D341Med (cell line): ENCODE measurements at regions not wholly inside any gene's neighbourhood (a gene's known extent, or its start where the extent isn't known, plus 50 kb on each side); places are given as distances from the start of the nearest gene placed in this dataset.
"Not testable (repeated sequence)": the region's sequence is repeated elsewhere in the genome, so short reads cannot be mapped to it uniquely, and the experiment has no call there.

Source experiments
- DNase-seq: peaks from one replicate; pipeline ENCODE4 v3.0.0; 2012; ENCODE audit warnings: low spot score

DNA sequence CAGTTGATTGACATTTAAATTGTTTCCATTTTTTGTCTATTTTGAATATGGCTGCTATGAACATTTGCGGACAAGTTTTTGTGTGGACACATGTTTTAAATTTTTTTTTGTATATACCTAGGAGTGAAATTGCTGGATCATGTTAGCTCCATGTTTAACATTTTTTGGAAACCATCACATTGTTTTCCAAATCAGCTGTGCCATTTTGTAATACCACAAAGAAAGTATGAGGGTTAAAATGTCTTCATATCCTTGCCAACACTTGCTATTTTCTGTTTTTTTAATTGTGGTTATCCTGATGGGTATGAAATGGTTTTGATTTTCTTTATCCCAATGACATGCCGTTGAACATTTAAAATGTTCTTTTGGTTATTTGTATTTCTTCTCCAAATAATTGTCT is 52.1 kb downstream of the CARTPT start:
- DNase-seq: no peak

DNA sequence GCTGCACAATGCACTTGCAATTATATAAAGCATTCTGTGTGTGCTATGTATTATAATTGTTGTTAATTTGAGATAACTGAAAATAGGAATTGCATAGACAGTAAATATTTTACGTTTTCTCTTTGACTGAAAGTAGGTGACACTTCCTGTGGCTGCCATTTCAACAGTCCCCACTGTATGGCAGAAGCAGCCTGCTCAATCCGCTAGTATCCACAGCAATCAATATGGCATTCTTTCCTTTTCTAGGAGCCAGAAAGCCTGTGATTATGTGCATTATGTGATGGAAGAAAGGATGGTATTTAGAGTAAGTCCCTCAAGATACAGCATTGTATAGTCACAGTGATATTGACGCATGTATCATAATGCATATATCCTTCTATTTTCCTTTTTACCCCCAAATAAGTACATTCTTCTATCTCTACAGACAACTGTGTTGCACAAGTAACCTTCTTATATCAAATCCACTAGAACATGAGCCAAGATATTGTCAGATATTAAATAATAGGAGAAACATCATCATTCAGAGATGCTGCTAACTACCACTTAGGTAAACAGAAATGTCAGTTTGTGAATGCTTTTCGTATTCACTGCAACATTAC is 59.7 kb downstream of the CARTPT start:
- peak; percentile 59 for DNase-seq

DNA sequence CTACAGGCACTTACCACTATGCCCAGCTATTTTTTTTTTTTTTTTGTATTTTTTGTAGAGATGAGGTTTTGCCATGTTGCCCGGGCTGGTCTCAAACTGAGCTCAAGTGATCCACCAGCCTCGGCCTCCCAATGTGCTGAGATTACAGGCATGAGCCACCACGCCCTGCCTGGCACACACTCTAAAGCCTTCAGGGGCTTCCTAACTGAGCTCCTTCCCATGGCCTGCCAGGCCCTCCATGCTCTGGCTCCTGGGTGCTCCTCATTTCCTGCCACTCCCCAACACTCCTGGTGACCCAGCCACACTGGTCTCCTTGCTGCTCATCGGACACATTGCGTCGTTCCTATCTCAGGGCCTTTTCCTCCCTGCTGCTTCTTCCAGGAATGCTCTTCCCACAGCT is 61.5 kb downstream of the CARTPT start:
- DNase-seq: no peak

- DNase-seq: no peak
These were observed 63.3 kb downstream of the CARTPT start for GRCh38 chr5:71782393-71782770.

DNA sequence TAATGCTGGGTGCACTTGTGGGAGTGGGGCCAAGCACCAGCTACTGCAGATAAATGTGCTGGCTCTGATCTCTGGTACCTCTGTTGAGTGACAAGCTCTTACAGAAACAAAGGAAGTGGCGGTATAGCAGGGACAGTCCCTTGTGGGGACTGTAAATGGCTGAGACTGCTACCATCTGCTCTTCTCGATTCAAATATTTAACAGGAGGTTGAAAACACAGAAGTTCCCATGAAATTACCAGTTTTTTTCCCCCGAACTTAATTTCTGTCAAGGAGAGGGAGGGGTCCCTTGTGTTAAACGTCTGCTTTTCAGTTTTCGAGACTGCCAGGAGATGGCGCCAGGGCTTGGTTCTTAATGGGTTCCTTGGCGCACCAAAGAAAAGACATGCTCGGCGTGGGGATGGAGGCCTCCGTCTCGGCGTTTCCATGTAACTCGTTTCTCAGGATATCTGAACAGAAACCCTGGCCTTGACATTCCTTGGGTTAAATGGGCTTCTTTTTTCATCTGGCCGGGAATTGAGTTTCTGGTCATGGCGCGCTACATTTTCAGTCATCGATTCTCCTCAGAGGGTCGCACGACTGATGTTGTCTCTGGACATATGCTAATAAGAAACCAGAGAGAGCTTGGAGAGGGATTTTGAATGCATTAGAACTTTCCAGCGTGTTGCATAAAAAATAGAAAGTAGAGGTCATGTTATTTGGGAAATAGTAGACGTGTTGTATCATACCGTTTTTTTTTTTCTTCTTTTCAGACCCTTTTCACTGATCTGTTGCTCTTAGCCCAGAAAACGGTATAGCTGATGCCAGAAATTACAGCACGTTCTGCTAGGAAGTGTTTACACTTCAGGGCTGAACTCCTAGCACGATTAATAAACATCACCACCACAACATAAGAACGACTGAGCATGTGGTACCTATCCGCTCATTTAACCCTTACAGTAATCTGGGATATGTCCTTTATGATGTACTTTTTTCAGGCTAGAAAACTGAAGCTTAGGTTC is 64.0 kb downstream of the CARTPT start:
- peak; percentile 80 for DNase-seq

DNA sequence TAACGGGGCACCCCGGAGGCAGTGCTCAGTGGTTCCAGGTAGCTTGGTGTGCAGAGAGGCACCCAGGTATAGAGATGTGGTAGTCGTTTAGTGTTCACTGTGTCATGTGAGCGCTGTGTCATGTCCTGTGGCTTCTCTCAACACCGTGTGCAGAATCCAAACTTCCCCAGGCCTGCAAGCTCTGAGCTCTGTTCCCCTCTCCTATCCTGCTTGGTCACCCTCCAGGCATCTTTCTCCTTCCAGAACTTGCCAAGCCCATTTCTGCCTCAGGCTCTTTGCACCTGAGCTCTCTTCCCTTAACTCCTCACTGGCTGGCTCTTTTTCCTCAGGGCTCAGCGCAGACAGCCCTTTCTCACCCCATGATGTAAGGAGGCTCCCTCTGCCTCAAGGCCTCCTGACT is 64.8 kb downstream of the CARTPT start:
- DNase-seq: no peak

DNA sequence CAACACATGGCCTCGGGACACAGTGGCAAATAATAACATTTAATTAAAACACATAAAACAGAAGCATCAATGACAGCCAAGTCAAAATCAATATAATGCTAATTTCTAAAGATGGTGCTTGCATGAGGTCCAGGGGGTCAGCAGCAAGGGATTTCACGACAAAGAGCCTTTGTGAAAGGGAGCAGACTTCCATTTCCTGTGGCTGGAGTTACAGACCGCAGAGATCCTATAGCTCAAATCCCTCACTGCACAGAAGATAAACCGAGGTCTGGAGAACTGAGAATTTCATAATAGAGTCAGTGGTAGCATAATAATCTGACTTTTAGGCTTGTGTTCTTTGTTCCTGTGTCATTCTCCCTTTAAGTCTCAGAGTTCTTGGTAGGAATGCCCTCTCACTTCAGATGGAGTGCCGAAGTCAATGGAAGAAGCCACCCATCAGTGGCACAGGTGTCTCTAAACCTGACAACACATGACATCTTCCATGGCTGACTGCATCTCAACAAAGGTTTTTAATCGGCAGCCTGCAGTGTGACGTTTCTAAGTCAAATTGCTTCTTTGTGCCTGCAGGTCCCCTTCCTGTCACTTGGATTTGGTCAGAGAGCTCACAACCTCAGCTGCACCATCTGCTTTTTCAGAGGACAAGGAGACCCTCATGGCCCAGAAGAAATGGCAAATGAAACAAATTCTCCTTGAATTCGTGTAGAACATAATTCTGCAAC is 67.4 kb downstream of the CARTPT start:
- no peak for DNase-seq

DNA sequence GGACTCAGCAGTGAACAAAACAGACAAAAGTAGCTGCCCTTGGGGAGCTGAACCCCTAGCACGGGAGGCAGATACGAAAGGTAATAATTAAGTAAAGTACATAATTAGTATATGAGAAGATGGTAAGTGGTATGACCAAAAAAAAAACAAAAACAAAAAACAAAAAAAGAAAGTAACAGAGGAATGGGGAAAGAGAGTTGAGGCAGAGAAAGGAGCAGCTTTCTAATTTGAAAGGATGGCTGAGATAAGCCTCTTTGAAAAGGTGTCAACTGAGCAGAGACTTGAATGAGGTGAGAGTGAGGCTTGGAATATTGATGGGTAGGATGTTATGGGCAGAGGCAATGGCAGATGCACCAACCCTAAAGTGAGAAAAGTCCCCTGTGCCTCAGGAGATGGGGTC is 69.7 kb downstream of the CARTPT start:
- DNase-seq: no peak

DNA sequence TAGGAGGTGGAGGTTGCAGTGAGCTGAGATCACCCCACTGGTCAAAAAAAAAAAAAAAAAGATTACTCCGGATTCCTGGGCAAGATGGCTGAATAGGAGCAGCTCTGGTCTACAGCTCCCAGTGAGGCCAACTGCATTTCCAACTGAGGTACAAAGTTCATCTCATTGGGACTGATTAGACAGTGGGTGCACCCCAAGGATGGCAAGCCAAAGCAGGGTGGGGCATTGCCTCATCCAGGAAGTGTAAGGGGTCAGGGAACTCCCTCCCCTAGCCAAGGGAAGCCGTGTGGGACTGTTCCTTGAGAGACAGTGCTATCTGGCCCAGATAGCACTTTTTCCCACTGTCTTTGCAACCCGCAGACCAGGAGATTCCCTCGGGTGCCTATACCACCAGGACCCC is 70.7 kb downstream of the CARTPT start:
- no peak for DNase-seq

GRCh38 chr5:71790433-71790832 is 71.4 kb downstream of the CARTPT start:
- DNase-seq: peak; percentile 60

GRCh38 chr5:71792041-71792440 is 73.0 kb downstream of the CARTPT start:
- not testable (repeated sequence) for DNase-seq

DNA sequence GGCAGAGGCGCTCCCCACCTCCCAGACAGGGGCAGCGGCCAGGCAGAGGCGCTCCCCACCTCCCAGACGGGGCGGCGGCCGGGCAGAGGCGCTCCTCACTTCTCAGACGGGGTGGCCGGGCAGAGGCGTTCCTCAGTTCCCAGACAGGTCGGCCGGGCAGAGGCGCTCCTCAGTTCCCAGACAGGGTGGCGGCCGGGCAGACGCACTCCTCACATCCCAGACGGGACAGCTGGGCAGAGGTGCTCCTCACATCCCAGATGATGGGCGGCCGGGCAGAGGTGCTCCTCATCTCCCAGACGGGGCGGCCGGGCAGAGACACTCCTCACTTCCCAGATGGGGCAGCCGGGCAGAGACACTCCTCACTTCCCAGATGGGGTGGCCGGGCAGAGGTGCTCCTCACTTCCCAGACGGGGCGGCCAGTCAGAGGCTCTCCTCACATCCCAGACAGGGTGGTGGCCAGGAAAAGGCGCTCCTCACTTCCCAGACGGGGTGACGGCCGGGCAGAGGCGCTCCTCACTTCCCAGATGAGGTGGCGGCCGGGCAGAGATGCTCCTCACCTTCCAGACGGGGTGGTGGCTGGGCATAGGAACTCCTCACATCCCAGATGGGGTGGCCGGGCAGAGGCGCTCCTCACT is 75.1 kb downstream of the CARTPT start:
- DNase-seq: no peak

GRCh38 chr5:71802673-71803072 is 83.6 kb downstream of the CARTPT start:
- no peak for DNase-seq

DNA sequence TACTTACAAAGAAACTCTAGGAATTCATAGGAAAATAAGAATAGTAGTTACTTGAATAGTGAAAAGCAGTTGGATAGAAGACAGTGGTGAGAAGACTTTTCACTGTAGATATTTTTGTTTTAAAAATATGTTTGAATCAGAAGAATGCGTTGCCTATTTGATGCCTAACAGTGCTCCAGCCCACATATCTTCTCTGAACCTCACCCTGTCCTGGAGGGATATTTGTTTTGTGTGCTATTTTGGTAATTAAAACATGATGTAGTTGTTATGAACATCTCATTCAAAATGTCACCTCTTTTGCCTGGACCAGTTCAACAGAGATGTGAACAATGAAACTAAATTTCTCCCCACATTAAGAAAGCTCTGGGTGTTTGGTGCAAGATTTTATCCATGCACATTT is 87.6 kb downstream of the CARTPT start:
- DNase-seq: no peak

GRCh38 chr5:71807909-71808308 is 88.8 kb downstream of the CARTPT start:
- no peak for DNase-seq

DNA sequence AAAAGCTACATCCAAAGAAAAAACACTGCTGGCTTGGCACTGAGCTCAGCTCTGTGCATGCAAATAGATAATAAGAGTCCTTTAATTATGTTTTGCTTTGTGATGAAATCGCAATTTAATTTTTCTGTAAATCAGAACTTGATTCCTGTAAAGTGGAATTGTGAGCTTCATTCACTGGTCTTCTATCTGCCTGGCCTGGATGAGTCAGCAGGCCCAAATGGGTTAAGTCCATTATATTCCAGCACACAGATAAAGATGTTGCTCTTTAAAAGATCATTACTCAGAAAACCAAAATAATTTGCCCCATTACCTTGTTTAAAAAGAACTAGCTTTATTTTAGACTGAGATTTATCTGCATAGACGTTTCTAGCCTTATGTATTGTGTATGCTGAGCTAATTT is 90.4 kb downstream of the CARTPT start:
- DNase-seq: no peak

DNA sequence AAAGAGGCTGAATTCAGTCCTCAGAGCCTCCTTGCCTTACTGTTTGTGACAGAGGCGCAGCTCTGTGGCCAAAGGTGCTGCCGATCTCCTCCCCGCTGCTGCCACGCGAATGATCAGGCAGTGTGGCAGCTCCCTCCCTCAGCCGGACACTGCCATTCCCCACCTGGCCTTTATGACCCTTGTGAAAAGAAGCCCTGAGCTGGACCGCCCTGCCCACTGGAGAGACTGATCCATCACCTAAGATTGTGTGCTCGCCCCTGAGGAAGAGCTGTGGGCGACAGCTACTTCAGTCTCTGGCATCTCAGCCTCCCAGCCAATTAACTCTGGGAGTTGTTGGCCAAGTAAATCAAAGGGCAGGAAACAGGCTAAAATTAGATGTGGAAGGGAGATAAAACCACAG is 90.9 kb downstream of the CARTPT start:
- no peak for DNase-seq

- DNase-seq: no peak
These were observed 91.6 kb downstream of the CARTPT start for GRCh38 chr5:71810471-71811195.

- DNase-seq: no peak
These were observed 92.7 kb downstream of the CARTPT start for GRCh38 chr5:71811779-71812178.

DNA sequence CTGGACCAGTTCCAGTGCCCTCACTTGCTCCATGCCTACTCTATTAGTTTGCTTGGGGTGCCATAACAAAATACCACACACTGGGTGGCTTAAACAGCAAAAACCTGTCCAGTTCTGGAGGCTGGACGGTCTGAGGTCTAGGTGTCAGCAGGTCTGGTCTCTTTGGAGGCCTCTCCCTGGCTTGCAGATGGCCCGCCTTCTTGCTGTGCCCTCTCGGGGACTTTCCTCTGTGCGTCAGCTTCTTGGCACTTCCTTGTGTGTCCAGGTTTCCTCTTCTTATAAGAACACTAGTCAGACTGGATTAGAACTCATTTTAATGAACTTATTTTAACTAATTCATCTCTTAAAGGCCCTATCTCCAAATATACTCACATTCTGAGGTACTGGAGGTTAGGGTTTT is 97.2 kb downstream of the CARTPT start:
- DNase-seq: no peak

- no peak for DNase-seq
These were observed 98.8 kb downstream of the CARTPT start for GRCh38 chr5:71817891-71818290.

- DNase-seq: no peak
These were observed 102.0 kb downstream of the CARTPT start for GRCh38 chr5:71821029-71821428.
